Muscle of arm (tissue), 1 donor: ENCODE measurements at regions not wholly inside any gene's neighbourhood (a gene's known extent, or its start where the extent isn't known, plus 50 kb on each side); places are given as distances from the start of the nearest gene placed in this dataset.

Experiments
- DNase-seq: peaks from one replicate; pipeline ENCODE4 v3.0.0-alpha.2; 2013

DNA sequence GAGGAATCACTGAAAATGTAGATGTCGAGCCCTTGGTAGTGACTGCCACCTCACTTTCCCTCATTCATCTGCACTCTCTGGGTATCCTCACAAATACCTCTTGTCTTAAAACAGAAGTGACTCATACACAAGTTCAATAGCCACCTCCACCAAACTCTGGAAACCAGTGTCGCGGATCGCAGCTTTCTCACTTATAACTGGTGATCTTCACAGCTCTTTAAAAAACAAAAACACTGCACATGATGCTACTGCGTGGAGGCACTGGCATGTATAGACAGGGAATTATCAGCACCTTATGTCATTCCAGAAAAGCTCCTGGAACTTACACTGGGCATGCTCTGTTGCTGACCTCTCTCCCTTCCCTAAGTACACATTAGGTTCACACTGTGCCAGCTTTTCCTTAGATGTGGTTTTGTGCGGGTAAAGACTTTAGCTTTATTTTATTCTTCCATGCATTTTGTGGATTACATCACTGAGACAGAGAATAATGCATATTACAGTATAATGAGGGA, 425.5 kb upstream of the CADM1 start:
- no peak for DNase-seq

DNA sequence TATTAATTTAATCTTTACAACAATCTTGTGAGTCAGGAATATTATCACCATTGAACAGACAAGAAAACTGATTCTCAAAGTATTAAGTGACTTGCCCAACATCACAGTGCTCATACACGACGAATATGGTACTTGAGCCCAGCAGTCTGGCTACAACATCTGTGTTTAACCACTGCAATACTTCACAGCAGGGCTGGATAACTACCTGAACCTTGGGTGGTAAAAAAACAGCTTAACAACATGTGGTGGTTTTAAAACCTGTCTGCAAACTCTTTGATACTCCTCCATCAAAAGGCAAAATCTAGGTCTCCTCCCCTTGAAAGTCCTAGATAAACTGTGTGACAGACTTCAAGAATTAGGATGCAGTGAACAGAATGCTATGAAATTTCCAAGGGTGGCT, 424.6 kb upstream of the CADM1 start:
- no peak for DNase-seq

DNA sequence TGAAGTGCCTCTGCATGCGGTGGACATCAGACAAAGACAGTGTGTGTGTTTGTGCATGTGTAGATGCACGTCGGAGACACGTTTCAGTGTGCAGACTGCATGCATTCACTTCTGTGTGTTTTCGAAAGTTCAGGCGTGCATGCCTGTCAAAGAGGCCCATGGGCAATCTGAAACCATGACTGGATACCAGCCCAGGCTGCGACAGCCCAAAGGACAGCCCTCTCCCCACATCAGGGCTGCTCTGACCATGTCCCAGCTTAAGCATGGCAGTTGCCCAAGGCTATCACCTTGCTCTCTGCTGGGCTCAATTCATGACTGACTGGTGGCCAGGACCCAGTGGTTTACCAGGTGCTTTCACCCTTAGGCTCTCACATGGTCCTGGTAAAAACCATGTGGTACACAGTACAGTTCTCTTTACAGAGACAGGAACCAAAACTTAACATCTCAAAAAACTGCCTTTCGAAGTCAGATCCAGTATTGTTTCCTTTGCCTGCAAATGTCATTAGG, 423.7 kb upstream of the CADM1 start:
- DNase-seq, result no peak

DNA sequence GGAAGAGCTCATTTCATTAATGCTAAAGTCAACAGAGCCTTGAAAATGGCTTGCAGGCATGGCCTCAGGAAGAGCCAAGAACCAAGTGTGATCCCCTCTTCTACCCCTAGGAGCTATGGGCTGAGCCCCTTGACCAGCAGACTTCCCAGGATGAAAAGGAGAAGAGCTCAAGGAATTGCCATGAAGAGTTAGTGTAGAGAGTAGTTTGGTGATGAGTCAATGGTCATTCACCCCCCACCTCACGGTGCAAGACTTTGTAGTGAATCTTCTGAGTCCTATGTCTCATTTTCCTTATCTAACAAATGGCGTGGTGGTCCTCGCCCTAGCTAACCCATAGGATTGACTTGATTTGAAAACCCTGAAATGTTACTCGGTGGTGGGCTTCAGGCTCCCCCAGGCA, 422.4 kb upstream of the CADM1 start:
- DNase-seq, result no peak

DNA sequence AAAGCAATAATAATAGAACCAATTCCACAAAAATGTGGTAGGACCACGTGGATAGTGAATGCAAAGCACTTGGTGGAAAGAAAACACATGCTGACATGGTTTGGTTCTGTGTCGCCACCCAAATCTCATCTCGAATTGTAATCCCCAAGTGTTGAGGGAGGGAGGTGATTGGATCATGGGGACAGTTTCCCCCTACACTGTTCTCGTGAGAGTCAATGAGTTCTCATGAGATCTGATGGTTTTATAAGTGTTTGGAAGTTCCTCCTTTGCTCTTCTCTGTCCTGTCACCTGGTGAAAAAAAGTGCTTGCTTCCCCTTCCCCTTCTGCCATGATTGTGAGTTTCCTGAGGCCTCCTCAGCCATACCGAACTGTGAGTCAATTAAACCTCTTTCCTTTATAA, 421.9 kb upstream of the CADM1 start:
- no peak for DNase-seq

DNA sequence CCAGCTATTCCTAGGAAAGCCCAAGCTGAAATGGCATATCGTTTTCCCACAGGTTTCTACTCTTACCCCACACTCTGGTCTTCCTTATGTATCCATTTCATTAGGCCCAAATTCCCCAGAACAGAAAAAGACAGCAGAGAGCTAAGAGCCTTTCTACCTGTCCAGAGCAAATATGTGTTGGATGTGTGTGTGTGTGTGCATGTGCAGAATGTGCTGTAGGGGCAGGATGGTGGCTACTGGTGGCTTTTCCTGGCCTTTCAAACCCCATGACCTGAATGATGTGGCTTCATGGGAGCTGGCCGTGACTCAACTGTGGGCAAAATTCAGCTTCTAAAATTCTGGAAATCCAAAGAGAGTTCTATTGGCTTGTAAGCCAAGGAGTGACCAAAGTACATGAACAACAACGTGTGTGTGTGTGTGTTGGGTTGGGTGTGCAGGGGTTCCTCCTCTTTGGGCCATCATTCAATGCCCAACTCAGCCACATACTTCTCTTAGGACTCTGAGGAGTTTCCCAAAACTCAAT, 421.4 kb upstream of the CADM1 start:
- DNase-seq, result no peak

DNA sequence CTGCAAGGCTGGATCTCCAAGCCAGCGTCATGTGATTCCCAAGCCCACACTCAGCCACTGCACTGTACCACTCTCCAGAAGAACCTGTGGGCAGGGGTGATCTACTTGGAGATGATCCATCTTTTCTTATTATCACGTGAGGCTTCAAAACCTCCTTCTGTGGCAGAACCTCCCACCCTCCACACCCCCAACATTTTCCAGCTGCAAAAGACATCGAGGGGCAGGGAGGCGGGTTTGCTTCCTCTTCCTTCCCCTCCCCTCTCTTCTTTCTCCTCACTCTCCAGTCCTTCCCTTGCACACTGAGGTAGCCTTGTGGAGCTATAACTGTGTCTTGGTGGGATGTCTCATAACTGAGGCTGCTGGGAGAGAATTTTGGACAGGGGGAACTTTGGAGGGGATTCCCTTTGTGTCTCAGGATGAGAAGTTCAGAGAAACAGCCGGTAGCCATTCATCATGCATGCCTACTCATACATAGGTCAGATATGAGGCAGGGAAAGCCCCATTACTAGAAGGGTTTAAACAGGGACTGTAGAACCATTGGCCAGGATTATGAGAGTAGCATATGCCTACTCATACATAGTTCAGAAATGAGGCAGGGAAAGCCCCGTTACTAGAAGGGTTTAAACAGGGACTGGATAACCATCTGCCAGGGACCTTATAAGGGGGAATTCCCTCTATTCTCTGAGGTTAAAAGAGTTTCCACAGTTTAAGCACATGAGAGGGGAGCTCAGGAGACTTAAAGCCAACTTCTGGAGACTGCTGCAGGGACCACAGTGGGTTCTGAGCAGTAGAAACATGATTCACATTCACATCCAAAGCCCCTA, 420.7 kb upstream of the CADM1 start:
- no peak for DNase-seq

DNA sequence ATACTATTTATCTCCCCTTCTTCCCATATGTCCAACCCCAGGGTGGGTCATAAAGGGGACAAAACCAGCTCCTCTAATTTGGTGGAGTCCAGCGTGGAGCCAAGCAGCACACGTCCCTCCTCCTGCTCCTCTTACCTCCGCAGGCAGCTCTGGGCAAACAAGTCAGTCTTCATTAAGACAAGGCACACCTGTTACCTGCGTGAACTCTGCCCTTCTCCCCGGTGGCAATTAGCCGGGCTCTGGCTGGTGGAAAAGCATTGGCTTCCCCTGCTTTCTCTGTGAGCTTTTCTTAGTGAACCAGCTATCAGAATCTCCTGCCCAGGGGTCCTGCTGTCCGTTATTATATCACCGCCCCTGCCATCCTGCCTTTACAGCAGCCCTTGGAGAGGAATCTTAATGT, 418.7 kb upstream of the CADM1 start:
- no peak for DNase-seq

DNA sequence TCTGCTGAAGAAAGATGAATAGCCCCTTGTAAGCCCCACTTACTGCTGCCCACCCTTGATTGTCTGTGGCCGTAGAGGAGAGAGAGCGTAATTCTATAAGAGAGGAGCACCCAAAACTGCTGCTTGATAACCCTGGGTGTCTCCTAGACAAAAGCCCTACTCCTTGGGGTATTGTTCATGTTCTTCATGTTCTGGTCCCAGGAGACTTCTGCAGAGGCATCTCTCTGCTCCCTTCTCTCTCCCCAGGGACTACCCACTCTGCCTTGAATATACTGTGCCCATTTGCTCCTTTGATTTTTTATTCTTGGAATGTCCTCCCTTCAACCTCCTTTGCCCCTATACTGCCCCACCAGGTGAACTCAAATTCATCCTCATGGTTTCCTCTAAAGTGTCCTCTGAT, 417.8 kb upstream of the CADM1 start:
- no peak for DNase-seq

DNA sequence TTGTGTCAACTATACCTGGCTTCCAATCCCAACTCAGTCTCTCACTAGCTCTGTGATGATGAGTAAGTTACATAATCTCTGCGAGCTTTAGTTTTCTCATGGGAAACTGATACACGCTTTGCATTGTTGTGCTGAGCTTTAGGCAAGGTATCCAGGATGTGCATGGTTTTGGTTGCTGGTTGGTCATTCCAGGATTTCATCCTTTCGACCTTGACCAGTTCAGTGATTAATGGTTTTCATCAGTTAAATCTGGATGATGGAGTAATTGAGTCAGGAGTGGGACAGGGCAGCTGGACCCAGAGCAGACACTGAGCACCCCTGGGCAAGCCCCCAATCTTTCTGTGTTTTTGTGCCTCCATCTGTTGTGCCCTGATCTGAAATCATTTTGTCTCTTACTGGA, 417.3 kb upstream of the CADM1 start:
- no peak for DNase-seq

DNA sequence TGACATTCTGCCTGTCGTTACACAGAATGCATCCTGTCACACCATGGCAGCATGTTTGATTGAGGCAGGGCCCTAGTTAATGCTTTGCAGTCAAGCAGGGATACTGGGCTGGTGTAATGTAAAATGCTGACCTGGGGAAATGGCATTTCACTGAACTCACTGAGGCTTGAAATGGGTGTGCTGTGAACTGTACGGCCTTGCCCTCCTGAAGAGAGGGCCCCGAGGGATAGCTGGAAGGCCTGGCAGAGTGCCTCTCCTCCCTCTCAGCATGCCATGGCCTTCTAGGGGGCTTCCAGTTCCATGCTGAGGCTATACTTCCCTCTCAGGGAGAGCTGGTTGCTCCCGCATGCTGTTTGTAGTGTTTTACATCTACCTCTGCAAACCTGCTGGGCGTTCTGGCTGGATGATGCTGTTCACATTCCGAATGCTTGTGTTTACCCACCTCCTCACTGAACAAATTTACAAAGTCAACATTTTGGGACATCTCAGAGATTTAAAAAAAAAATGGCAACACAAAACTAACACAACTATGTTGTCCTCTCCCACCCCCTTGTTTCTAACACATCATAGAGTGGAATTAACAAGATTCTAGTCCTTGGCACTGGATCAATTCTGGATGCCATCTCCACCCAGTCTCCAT, 416.7 kb upstream of the CADM1 start:
- no peak for DNase-seq

DNA sequence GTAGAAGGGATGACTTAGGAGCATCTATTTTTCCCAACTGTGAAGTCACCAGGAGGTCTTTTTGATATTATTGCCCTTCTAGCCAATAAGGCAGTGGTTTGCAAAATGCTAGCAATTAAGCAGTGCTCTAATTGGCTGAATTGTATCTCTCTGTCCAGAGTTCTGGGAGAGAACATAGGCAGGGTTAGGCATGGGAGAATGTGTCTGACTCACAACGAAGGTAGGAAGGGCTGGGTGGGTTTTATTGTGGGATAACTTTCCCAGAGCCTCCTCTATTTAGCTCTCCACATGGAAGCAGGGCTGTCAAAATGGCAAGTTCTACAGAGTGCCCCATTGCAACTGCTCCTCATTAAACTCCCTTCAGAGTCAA, 415.9 kb upstream of the CADM1 start:
- no peak for DNase-seq

DNA sequence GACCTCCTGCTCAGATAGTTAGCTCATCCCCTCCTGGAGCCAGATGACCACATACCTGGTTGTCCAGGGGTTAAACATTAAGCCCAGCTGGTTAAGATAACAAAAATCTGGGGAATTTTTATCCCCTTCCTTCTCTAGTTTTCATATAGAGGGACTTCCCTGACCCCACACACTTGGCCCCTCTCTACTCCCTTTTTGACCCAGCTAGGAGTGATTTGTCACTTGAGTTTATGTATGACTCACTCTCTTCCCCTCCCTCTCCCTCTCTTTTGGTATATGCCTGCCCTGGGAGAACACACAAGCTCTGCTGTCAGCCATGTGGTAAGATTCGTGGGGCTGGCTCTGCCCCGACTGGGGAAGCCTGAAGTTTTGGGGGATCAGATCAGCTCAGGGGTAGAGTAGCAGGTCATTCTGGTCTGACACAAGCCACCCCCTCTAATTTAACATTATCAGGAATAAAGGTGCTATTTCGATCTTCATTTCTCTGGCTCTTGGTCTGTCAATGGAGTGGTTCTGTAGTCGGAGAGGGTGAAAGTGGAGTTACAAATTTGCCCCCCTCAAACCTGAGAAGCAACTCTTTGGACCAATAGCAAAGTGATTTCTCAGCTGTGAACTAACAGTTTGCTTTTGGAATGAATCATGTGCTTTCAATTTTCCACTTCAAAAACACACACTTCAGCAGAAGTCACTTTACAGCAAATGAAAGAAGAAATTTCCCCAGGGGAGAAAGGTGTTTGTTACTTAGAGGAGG, 415.3 kb upstream of the CADM1 start:
- no peak for DNase-seq

DNA sequence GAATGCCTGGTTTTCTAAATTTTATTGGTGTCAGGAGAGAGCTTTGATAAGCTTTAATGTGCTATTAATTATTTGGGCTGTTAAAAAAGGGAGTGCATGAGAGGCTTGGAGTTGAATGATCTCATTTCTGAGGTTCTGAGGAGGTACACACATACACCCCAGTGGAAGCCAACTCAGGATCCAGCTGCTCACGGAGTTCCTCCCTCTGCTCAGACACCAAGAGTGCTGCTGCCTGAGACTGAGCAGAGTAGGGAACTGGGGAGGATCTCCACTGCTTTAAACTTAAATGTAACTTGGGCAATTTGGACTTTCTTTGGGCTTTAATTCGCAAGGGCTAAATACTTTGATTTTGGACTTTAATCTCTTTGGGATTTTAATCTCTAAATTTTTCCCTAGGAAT, 414.4 kb upstream of the CADM1 start:
- DNase-seq, result no peak

DNA sequence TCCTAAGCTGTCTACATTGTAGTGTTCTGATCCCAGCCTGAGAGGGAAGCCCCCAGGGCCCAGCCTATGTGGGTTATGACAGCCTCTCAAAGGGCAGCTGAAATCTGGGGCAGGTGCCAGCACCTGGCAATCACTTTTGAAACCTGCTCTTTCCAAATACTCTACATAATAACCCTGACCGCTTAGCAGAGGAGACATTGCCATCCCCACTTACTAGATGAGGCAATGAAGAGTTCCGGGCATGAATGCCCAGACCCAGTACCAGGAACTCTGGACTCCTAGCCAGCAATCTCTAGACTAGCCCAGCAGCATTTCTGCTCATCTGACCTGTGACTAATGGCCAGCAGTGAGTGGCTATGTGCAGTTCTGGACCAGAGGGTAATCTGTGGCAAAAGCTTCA, 412.4 kb upstream of the CADM1 start:
- no peak for DNase-seq

DNA sequence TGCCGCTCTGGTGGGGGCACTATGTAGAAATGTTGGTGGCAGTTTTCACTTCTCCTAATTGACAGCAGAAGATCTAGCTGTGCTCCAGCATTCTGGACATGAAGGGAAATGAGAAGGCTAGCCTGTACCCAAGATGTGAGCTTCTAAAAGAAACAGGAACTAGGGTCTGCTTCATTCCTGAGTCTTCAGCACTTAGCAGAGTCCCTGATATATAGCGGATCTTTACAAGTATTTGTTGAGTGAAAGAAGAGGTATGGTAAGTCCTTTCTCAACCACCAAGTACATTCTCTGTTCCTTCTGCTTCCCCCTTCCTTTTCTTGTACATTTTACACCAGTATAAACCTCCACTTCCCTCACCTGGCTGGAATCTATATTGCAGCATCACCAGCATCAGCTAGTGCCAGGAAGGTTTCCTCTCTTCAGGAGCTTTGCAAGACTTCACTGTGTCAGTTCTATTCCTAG, 408.3 kb upstream of the CADM1 start:
- DNase-seq, result no peak

DNA sequence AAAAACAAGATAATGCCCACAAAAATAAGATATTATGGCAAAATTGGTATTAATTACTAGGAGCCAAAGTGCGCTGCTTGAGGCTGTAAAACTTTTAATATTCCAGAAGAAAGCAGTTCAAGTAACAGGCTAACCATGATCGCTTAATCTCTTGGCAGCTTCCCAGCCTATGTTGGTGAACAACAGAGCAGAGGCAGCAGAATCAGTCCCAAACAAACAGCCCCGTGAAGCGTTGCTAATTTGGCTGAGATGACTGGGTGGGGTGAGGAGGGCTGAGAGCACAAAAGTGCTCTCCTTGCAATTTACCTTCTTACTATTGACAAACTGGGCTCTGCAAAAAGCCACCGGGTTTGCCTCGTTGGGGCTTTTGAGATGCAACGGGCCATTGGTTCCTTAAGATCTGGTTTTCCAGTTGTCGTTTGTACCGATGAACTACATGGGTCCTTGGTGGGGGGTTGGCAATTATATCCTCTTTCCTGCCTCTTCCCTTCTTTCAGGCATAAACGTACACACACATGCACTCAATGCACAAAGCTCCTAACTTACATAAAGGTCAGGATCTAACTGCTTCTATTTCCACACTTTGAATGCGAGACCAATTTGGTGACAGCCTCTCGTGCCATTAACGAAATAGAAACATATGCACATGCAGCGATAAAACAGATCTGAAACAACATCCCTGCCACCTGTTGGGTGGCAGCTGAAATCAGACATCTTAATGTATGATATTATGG, 407.6 kb upstream of the CADM1 start:
- DNase-seq, result no peak

DNA sequence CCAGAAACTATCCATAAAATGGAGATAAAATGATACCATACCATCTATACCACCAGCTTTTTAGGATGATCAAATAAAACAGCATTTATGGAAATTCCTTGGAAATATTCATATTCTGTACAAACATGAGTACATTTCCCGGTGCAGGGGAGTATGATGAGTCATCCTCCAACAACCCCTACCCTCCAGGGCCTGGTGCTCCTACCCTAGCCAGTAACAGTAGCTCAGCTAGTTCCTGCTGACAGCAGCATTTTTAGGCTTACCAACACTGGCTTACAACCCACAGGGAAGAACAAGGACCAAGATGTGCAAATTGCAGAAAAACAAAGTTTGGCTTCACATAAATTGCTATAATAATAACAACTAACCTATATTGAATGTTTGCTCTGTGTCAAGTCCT, 406.2 kb upstream of the CADM1 start:
- DNase-seq, result no peak

DNA sequence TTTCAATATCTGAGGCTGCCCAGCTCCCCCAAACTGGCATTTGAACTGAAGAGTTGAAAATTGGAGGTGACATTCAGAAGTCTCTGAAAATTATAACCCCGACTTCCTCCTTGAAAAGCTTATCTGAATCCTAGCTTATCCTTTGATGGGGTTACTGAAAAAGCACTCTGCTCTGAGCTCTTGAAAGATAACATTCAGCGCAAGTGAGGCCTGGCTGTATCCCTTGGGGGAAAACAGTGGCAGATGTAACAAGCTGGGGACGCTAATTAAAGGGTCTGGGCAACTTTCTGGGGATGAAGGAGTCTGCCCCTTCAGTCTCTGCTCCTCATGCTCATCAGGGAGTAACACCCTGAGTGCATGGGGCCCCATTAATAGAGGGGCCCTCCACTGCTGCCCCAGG, 402.0 kb upstream of the CADM1 start:
- DNase-seq, result no peak

DNA sequence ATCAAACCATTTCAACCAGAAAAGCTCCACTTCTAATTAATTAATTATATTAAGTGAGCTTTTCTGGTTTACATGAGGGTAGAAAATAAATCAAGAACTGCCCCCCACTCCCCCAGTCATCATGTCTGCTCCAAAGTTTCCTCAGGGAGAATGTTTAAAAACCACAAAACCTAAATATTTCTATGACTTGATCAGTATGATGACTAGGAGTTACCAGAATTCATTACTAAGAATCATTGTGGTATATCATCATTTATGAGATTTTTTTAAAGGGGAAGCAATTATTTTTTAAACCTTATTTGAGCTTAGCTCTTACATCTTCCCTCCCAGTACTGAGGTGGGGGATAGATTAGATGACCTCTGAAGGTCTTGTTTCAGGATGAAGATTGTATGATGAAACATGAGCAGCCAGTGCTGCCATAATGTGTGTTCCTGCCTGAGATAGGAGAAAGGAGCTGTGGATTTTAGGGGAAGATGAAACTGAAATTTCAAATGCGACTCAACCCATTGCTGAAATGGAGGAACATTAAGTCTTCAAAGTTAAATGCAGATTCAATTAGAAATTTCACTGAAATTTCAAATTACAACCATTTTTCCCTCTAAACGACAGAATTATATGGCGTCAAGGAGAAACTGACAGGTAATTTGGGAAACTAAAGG, 401.3 kb upstream of the CADM1 start:
- DNase-seq, result no peak

DNA sequence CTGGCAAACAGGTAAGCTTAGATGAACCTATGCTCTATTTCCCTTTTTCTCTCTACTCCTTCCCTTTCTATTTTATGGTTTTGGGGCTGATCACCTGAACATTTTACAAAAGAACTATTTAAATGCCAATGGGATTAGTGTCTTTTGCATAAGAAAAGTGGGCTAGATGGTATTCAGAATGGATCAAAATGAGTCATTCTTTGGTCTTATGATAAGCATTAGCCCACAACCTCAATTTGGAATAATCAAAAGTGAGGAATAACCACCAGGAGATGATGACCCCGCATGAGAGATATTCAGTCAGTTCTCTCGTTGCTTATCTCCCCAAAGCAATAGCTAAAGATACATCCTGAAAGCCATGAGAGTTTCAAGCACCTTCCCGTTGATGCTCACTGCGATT, 399.0 kb upstream of the CADM1 start:
- no peak for DNase-seq
